ENCODE measurements at regions not wholly inside any gene's neighbourhood (a gene's known extent, or its start where the extent isn't known, plus 50 kb on each side); places are given as distances from the start of the nearest gene placed in this dataset.
A peak's percentile ranks its signal among the peaks of the same experiment; 100 is the strongest.

DNA sequence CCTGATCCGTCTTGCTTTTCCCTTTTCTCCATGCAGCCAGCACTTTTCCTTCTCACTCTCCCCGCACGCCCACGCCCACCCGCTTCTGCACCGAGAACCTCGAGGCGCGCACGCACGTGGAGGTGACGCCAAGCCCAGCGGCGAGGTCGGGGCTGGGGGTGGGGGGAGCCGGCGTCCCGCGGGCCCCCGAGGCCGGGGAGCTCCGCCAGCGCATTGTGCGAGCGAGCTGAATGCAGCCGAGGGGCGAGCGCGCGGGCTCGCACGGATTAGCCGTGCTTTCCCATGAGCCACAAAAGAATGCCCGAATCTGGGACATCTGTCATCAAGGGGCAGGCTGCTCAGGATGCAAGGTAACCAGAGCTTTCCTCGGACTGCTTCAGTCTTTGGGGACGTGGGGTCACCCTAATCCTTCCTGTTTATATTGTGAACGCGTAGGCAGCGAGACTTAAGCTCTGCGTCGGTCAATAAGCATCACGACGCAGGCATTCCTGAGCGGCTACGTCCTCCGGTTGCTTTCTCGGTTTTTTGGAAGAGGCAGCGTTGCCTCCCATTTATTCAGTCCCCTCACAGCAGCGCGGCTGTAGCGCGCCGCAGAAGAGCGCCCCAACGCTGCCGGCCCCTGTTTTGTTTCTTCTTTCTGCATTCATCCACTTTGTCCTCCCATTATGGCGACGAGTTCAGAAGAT is 67.3 kb upstream of the AKT3 start:
- FAIRE-seq (peak; percentile 81), DNase-seq (ENCODE audit: insufficient read length, low spot score) (peak; percentile 65)
- TF ChIP-seq, protein P1, sequence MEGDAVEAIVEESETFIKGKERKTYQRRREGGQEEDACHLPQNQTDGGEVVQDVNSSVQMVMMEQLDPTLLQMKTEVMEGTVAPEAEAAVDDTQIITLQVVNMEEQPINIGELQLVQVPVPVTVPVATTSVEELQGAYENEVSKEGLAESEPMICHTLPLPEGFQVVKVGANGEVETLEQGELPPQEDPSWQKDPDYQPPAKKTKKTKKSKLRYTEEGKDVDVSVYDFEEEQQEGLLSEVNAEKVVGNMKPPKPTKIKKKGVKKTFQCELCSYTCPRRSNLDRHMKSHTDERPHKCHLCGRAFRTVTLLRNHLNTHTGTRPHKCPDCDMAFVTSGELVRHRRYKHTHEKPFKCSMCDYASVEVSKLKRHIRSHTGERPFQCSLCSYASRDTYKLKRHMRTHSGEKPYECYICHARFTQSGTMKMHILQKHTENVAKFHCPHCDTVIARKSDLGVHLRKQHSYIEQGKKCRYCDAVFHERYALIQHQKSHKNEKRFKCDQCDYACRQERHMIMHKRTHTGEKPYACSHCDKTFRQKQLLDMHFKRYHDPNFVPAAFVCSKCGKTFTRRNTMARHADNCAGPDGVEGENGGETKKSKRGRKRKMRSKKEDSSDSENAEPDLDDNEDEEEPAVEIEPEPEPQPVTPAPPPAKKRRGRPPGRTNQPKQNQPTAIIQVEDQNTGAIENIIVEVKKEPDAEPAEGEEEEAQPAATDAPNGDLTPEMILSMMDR (IDR thresholded peaks at IDR 0.05; ENCODE audit: insufficient read depth, missing control alignments): no peak

- TF ChIP-seq, protein P1 (IDR thresholded peaks at IDR 0.05; ENCODE audit: insufficient read depth, missing control alignments): no peak
- no peak for DNase-seq (ENCODE audit: insufficient read length, low spot score)
- peak; percentile 60 for FAIRE-seq
Observed at GRCh38 chr1:243916160-243916559, 66.1 kb upstream of the AKT3 start.

DNA sequence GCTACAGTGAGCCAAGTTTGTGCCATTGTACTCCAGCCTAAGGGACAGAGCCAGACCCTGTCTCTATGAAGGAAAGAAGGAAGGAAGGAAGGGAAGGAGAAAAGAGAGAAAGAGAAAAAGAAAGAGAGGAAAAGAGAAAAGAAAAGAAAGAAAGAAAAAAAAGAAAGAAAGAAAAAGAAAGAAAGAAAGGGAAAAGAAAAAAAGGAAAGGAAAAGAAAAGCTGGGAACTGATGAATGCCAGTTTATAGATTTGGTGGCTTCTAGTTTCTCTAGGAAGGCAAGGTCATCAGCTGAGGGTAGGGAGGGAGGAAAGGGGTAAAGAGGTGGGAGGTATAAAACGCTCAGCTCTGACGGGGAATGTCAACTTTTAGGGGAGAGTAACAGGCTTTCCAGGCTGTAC is 62.3 kb upstream of the AKT3 start:
- TF ChIP-seq, protein P1 (IDR thresholded peaks at IDR 0.05; ENCODE audit: insufficient read depth, missing control alignments): no peak

GRCh38 chr1:243910607-243911006 is 60.6 kb upstream of the AKT3 start:
- TF ChIP-seq, protein P1 (IDR thresholded peaks at IDR 0.05; ENCODE audit: insufficient read depth, missing control alignments): no peak
- DNase-seq (ENCODE audit: insufficient read length, low spot score): no peak
- no peak for FAIRE-seq

More for the DNA sequence above, 62.3 kb upstream of the AKT3 start:
- no peak for DNase-seq (ENCODE audit: insufficient read length, low spot score)
- no peak for FAIRE-seq

DNA sequence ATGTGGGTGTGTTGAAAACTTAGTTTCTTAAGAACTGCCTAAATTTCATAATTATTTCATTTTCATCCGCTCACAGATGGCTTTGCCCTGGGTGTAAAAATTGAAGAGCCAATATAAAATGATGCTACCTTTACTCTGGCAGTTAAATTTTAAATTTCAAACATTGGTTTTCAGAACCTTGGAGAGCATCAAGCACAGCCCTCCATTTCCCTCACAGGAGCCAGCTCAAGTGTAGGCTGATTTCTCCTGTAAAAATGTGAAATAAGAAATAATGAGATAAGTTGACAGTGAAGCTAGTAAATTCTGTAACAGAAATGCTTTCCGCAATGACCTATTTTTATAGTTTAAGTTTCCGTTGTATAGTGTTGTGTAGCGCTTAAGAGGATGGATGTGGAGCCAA is 53.9 kb upstream of the AKT3 start:
- TF ChIP-seq, protein P1 (IDR thresholded peaks at IDR 0.05; ENCODE audit: insufficient read depth, missing control alignments): no peak
- peak; percentile 55 for FAIRE-seq
- DNase-seq (ENCODE audit: insufficient read length, low spot score): no peak

DNA sequence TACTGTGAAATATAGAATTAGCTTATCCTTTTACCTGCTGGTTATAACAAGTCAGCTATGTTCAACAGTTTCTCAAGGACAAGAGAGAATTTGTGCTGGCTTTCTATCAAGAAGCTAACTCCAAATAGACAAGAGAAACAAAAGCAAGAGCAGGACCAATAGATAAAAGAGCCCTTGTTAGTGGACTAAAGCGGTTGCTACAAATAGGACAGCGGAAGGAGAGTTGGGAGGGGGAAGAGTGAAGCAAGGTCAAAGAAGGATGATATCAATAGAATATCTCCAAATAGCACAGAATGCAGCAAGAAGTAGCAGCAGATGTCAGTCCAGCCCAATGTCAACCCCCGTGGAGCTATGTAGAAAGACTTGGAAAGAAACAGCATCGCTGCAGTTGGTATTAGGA is 53.0 kb upstream of the AKT3 start:
- TF ChIP-seq, protein P1 (IDR thresholded peaks at IDR 0.05; ENCODE audit: insufficient read depth, missing control alignments): no peak
- DNase-seq (ENCODE audit: insufficient read length, low spot score): no peak
- FAIRE-seq: no peak

DNA sequence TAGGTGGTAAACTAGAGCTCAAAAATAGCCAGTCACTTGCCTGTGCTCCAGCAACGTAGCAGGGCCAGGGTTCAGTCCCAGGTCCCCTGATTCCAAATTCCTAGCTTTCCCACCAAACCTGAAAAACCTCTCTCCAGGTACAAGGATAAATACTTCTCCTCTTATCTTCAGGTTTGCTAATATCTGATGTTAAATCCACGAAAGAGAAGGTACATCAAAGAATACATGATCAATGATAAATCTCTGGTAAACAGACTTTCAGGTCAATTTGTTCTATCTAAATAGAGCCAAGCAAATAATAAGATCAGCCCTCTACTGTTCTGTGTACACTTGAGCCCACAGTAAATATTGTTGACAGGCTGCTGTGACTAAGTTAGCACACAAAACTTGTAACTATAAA is 52.1 kb upstream of the AKT3 start:
- FAIRE-seq: no peak
- TF ChIP-seq, protein P1 (IDR thresholded peaks at IDR 0.05; ENCODE audit: insufficient read depth, missing control alignments): no peak
- no peak for DNase-seq (ENCODE audit: insufficient read length, low spot score)

Measured in D721Med (cell line).